CD4-positive, alpha-beta T cell treated with Interleukin-4 for 4 hours (primary cell): ENCODE measurements at regions not wholly inside any gene's neighbourhood (a gene's known extent, or its start where the extent isn't known, plus 50 kb on each side); places are given as distances from the start of the nearest gene placed in this dataset.

Source experiments
- DNase-seq: peaks from one replicate; pipeline ENCODE4 v3.0.0-alpha.2; 2020

DNA sequence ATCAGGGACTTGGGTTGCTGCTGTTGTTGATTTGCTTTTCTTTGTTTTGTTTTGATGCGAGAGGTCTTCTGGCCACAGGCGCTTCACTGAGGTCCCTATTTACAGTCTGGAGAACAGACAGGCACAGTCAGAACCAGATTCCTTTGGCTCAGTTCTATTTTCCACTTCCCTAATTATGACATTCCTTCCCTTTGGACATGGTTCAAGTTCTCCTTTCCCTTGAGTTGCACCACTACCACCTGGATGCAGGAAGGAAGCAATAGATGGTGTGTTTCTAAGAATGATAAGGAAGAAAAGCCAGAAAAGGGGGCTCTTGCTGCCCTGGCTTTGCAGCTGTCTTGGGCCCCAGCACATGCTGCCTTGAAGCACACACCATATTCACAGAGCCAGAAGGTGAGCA is 160.6 kb downstream of the MAF start:
- DNase-seq: no peak

DNA sequence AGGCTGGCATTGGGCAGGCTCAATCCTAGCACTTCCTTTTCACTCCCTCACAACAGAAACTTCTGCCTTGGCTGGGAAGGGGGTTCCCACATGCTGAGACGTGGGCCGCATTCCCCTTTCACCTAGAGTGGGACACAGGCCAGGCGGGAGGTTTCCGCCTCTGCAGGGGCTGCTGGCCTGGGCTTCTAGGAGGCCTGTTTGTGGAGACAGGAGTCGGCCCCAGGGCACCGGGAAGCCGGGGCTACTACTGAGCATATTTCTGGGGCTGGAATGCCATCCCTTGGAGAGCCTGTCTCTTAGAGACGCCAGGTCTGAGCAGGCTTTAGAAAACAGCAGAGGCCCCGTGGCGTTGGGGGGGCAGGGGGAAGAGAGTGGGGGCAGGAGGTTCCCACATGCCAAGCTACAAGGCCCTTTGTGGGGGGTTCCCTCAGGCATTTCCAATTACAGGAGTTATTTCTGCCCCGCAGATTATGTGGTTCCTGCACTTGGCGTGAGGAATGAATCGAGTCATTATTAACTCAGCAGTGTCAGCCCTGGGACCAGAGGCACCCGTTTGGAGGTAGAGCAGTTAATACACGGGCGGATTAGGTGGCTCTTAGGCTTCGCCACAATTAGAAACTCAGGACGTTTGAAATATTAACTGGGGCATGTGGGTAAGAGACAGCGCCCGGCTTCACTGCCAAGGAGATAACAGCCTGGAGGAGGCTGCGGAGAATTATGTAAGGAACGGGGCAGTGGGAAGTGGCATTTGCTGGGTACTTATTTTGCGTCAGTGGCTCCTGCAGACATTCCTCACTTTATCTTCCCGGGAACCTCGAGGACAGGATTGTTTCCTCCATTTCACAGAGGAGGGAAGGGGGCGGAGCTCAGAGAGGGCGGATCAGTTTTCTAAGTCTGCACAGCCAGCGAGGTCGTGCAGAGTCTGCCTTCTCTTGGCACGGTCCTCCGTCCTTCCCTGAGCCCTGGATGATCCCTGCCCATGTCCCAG is 162.5 kb downstream of the MAF start:
- DNase-seq: no peak

DNA sequence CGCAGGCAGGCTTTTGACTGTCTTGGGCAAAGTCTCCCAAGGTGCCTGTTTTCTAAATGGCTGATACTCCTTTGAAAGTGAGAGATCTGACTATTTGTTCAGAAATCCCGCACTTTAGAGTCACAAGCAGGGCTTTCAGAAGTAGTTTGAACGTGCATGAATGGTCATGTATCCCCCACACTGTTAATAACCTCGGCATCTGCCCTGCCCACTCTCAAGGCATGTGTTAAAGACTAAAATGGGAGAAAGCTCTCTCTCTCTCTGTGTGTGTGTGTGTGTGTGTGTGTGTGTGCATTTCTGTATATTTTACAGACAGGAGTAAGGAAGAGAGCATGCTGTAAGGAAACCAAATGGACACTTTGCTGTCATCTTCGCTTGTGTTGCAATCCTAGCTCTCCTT is 163.7 kb downstream of the MAF start:
- no peak for DNase-seq

DNA sequence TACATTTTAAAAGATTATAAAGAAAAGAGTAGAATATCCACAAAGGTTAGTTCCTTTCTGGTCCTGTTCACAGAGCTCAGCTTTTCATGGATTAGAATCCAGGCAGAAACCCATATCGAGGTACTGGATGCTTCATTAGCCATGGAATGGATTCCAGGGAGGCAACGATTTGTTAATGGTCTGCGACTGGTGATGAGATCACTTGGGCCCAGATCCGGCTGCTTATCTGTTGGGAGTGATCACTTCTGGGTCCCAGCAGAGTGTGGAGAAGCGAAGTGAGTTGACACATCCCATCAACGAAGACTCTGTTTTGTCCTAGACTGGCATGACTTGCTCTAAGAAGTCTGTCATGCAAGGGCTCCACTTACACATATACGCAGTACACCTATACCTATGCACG is 165.8 kb downstream of the MAF start:
- DNase-seq: no peak

DNA sequence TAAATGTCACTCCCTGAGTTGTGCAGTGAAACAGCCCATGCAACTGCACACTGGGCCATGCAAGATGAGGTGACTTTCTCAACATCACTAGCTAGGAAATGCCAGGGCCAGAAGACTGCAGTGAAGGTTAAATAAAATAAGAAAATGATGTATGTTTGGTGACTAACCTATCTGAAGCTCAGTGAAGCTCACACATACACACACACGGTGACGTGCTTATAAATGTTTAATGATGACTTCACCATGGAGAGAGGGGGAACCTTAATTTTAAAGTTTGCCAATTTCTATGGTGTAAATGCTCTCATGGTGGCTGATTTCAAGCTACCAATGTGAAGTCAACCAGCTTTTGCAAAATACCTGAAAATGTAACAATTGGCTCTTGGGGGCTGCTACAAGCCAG is 166.4 kb downstream of the MAF start:
- DNase-seq: no peak

DNA sequence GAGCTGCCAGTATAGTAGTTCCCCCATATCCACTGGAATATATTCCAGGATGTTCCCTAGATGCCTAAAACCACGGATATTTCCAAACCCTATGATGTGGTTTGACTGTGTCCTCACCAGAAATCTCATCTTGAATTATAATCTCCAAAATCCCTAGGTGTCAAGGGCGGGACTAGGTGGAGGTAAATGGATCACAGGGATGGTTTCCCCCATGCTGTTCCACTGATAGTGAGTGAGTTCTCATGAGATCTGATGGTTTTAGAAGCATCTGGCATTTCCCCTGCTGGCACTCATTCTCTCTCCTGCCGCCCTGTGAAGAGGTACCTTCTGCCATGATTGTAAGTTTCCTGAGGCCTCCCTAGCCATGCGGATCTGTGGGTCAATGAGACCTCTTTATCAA is 168.6 kb downstream of the MAF start:
- no peak for DNase-seq

DNA sequence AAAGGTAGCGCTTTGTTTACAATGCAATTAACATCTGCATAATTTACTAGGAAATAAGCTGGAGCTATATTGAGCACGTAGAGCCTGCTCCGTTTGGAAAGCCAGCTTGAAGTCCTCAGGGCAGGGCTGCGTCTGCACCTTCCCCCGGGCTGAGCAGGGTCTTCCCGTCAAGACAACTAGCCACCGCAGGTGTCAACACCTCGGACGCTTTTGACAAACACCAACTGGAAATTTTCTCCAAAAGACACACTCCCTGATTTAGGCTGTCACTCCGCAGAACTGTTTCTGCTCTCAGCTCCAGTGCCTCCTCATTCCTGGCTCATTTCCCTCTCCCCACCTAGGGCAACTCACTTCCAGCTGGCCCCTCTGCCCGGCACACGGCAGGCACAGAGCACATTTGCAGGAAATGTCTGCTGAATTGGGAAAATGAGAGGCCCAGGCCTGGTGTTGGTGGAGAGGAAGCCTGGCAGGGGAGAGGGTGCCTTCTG is 170.3 kb downstream of the MAF start:
- DNase-seq: no peak

DNA sequence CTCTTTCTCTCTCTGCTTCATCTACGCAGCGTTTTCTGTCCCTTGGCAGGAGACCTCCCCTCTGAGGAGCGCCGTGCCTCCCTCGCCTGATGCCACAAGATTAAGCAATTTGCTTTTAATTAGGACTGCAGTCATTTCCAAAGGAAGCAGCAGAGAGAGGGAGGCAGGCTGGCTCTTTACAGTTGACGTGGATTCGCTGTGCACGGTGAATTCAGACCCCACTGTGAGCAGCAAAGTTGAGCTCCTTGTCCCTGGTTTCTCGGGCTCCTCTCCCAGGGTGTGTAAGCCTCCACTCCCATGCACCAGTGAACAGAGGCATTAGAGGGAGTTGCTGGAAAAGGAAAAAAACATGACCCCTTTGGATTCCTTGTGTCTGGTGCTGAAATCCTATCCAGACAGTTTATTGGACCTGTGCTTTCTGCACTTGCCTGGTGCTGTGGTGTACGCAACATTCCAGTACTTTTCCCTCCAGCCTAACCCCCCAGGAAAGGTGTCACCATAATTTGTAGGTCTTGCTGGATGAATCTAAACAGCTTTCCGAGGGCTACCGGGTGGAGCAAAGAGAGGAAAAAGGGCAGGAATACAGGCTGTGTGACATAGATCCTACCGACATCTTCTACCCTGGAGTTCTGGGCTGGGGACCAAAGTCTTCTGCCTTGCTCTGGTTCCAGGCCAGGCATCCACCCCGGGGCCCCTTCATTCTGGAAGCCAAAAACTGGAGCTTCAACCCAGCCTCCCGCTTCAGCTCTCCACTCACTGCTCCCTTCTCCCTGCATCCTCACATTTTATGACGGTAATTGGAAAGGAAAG is 171.0 kb downstream of the MAF start:
- DNase-seq: no peak

DNA sequence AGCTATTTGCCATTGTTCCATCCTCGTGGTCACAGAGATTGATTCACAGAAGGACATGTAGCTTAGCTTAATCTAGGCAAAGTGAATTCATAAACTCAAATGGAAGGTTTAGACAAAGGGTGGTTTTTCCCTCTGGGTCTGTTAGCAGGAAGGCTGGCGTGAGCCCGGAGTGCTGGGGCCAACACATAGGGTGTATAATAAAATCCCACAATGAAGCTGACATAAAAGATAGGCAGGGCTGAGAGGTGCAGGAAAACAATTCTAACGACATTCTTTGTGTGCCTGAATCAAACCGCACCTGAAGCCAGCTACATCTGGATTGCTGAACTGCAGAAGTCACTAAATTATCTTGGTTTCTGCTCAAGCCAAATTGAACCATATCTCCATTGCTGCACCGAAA is 173.9 kb downstream of the MAF start:
- no peak for DNase-seq

DNA sequence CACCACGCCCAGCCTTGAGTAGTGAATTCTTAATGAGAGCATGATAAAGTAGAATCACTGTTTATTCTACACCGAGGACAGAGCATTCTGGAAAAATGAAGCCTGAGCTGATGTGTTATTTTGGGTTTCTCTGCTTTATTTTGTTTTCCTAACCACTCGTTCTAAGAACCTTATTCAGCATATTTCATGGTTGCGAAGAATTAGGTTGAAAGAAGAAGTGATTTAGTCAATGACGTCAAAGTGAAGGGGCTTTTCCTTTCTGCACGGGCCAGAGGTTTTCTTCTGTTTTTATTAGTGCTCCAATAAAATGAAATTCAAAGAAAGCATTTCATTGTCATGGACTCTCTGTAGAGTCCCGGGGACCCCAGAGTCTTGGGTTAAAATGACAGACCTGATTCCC is 178.5 kb downstream of the MAF start:
- no peak for DNase-seq

DNA sequence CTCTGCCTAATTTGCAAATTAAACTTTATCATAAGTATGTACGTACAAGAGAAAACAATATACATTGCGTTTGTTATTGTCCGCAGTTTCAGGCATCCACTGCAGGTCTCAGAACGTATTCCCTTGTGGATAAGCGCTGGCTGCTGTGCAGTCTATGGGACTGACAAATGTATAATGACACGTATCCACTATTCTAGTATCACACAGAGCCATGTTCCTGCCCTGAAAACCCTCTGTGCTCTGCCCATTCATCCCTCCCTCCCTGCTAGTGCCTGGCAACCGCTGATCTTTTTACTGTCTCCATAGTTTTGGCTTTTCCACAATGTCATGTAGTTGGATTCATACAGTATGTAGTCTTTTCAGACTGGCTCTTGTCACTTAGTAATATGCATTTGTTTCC is 179.4 kb downstream of the MAF start:
- no peak for DNase-seq

DNA sequence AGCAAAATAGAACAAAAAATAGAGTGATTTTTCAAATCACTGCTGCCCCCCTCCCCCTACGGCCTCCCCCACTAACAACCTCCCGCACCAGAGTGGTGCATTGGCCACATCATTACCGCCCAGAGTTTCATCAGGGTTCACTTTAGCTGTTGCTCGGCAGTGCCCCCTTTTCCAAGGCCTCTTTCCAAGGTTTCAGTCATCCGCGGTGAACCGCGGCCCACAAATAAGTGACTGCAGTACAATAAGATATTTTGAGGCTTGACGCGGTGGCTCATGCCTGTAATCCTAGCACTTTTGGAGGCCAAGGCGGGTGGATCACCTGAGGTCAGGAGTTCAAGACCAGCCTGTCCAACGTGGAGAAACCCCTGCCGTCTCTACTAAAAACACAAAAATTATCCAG is 180.0 kb downstream of the MAF start:
- no peak for DNase-seq

DNA sequence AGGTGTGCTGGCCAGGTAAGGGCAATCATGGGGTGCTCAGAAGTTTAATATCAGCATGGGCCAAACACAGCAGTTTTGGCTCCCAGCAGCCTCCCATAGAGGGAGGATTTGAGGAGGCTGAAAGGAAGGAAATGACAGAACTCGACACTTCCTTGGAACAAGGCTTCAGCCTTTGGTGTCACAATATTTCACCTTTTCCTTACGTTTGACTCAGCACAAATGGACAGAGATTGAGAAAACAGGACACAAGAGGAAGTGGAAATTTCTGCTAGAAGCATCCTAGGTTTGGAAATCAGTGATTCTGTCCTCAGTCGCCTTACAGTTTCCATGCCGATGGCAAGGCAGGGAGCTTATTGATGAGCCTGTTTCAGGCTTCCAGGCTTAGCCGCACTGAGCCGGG is 181.4 kb downstream of the MAF start:
- no peak for DNase-seq

DNA sequence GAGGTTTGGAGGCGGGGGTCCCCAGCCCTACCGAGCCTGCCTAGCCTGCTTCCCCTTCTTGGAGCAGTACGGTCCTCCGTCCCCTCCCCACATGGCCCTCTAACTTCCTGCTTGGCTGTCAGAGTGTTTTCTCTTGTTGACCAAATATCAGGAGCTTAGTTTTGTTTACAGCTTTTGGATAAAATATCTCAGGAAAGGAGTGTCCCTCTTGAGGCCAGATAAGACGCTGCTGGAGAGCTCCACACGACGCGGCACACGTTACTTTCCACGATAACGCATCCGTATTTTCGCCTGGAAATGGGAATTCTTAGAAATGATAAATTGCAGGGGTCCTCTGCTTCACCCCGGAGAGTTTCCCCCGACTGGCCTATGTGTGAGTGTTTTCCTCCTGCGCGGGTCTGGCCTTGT is 182.9 kb downstream of the MAF start:
- no peak for DNase-seq

DNA sequence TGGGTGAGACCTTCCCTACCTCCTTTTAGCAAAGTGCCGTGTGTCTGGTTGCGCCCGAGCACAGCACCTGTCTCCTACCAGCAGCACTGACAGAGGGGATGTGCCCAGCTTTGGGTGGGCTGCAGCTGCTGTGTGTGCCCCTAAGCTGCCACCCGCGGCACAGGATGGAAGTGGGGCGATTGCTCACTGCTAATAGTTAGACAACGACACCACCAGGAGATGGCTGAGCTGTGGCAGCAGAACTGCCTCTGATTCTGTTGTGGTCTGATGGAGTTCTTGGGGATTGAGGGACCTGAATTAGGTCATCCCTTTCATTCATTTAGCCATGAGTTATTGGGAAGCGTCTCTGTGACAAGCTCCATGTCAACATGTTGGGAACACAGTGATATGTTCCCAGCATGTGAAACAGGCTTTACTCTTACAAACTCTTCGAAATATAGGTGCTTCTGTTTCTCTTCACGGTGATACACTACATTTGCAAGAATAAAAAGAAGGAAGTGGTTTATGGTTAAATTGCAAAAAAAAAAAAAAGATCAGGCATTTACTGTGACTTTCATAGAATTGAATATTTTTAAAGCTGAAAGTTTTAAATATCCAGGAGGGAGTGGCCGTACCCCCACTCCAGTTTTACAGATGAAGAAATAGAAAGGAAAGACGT is 184.4 kb downstream of the MAF start:
- peak; percentile 19 for DNase-seq

DNA sequence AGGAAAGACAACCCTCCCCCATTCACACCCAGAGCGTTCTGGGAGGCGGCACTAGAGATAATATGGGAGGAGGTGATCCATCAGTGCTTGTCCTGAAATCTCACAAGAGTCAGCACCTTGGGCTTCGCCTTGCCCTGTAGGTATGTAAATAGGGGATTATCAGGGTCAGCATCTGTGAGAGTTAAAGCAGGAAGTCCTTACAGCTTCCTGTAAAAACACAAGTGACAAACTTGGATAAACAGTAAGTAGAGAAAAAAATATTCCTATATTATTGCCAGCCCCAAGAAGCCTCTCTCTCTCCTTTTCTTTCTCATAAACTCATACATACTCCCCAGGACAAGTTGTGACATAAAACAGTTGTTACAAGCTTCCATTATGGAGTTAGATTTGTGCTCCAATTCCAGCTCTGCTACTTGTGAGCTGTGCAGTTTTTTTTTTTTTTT is 187.7 kb downstream of the MAF start:
- no peak for DNase-seq

DNA sequence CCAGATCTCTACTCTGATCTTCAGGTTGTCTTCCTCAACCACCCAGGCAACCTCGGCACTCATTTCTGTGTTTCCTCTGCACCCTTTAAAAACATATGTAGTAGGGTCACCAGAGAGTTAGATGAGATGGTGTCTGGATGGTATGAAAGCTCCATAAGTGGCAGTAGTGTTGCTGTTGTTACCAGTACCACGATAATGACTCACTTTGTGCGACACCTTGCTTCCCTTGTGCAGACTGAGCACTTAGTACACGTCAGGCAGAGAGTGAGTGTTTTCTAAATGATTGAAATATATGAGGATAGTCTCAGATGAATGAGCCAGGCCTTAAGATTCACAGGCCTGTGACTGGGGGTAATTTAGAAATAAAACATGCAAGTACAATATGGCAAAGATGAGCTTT is 188.7 kb downstream of the MAF start:
- DNase-seq: peak; percentile 13

DNA sequence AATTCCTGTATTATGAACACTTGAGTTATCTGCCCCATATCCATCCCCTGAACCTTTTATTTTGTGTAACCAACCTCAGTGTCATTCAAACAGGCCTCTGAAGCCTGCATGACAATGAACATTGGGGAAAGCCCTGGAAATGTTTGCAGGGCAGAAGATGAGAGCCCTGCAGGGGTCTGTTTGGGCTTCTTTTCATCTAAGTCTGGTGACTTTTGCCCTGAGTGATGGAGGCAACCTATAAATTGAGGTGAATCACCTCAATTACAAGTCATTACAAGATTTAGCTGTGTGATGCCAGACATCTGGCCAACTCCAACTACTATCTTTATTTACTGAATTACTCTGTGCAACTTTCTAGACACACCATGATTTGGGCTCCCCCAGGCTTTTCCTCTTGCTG is 189.2 kb downstream of the MAF start:
- DNase-seq: no peak

DNA sequence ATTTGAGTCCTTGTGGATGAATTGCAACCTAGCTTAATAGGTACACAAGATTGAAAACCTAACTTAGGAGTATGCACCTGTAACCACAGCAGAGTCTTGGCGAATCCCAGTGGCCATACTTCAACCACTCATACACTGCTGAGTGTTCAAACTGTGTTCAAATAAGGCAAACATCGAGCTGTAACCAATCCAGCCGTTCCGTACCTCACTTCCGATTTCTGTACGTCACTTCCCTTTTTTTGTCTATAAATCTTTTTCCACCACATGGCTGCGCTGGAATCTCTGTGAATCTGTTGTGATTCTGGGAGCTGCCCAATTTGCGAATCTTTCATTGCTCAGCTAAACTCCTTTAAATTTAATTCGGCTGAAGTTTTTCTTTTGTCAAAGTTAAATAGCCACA is 190.6 kb downstream of the MAF start:
- no peak for DNase-seq

DNA sequence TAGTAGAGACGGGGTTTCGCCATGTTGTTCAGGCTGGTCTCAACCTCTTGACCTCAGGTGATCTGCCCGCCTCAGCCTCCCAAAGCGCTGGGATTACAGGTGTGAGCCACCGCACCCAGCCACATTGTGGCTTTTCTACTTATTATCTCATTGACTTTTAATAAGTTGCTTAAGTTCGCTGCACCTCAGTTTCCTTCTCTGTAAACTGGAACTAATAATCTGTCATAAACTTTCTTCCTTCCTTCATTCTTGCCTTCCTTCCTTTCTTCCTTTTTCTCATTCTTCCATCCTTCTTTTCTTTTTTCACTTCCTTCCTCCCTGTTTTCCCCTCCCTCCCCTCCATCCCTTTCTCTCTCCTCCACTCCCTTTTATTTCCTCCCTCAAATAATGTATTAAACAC is 192.2 kb downstream of the MAF start:
- no peak for DNase-seq

DNA sequence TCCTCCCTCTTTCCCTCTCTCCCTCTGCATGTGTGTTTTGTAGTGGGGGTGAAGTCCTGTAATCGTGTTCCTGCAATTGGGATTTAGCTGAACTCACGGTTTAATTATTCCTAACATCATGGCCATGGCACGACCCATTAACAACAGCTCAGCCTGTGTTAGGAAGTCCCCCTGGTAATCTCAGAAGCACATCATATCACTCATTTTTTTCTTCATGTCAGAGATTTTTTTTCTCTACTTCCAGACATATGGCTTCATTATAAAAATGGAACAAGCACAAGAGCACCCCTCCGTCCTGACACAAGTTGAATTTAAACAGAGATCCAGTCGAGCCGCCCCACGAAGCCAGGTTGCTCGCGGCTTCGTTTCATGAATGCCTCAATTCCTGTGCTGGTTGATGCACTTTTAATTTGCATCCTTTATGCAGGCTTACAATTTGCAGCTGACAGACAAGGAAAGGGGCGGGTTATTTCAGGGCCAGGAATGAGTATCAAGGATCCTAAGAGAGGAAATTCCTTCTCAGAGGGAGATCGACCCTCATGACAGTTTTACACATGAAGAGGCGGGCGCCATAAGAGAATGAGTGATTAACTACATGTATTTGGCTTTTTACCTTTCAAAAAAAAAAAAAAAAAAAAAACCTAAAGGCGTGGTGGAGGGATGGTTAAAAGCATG is 192.9 kb downstream of the MAF start:
- no peak for DNase-seq

DNA sequence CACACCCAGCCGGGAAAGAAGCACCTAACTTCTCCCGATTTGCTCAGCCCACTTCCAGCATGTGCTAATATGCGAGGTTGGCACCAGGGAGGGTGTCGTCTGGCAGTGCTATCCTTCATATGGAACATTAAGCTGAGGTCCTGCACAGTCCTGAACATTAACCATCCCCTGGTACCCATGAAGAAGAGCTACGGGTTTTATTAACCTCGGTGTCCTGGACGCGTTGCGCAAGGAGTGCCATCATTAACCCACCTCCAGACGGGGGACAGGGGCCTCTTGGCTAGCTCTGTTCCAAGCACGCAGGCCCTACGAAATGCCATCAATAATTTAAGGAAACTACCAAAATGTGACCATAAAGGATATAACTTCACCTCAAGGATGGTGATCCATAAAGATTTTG is 193.5 kb downstream of the MAF start:
- DNase-seq: no peak

DNA sequence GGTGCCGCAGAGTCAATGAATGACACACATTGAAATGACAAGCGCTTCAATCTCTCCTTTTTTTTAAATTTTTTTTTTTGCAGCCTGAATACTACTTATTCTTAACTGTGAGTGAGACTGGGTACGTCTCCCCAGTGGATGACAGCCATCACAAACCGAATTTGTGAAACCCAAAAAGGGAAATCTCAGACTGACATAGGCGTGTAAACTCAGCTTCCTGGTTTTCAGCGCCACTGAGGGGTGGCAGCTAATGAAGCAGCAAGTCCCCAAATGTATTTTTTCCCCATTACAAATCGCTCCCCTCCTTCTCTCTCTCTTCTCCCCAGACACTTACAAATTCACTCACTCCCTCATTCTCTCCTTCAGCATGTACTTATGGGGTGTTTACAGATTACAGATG is 196.0 kb downstream of the MAF start:
- no peak for DNase-seq
